ENCODE measurements at regions not wholly inside any gene's neighbourhood (a gene's known extent, or its start where the extent isn't known, plus 50 kb on each side); places are given as distances from the start of the nearest gene placed in this dataset.

DNA sequence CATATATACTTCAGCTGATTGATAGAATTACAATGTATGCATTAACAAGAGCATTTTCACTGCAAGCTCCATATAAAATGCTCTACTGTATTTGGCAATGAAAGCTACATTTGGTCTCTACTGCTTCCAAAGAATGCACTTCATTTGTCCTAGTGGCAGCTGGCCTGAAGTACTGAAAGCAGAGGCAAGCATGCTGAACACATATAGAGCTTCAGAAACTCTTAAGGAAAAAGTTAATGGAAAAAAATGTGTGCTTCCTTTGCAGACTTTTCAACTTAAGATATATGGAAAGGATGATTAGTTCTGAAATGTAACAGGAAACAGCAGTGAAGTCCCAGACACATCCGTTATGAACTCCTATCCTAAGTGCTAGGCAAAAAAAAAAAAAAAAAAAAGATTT is 537.1 kb upstream of the POM121L12 start:
- no peak overlapping the region for H3K18ac ChIP-seq (ENCODE audit: low read depth, low read length)
- no peak overlapping the region for H4K8ac ChIP-seq (ENCODE audit: low read depth in 2 of 2, low read length in 2 of 2)
- CTCF ChIA-PET: no interaction called here
- no peak overlapping the region for H3K27ac ChIP-seq (ENCODE audit: insufficient read depth, low read length)
- dilution Hi-C loops (cut with HindIII; ENCODE audit: low sequenced_read_pairs, unreplicated experiment): no loop called here
- H2BK5ac ChIP-seq (ENCODE audit: low read depth, low read length, poor library complexity, severe bottlenecking): no peak overlapping the region
- no CpG with 5 or more reads among the region's 1 CpG for WGBS, 2 experiments (ENCODE audit: extremely low coverage in 2 of 2, insufficient read length in 1 of 2)
- in situ Hi-C loops (cut with MboI; ENCODE audit: low sequenced_read_pairs): no loop called here
- no peak overlapping the region for H3K56ac ChIP-seq (ENCODE audit: extremely low read depth, insufficient read depth, low read length)
- intact Hi-C loops (cut with micrococcal nuclease): no loop called here
- DNase-seq (no peak), ATAC-seq (ENCODE audit: low read depth) (no peak)
- H3K14ac ChIP-seq (replicated peaks; ENCODE audit: low read depth, low read length): no peak overlapping the region
- no peak overlapping the region for H2AK9ac ChIP-seq (replicated peaks; ENCODE audit: low read depth, low read length, poor library complexity)
- H3K79me1 ChIP-seq (ENCODE audit: low read depth in 1 of 2, low read length in 2 of 2): no peaks in the 10 kb centered on the region
- H3K9me1 ChIP-seq (ENCODE audit: insufficient read depth, low read length): no peaks in the 10 kb centered on the region
- TF ChIP-seq MXI1 (IDR thresholded peaks at IDR 0.05; ENCODE audit: borderline replicate concordance, low read depth, low read length): no peak
- TF ChIP-seq FOS (IDR thresholded peaks at IDR 0.05; ENCODE audit: low read depth, low read length): no peak
- TF ChIP-seq CHD1 (IDR thresholded peaks at IDR 0.05; ENCODE audit: low read depth, low read length): no peak
- TF ChIP-seq, protein P1, sequence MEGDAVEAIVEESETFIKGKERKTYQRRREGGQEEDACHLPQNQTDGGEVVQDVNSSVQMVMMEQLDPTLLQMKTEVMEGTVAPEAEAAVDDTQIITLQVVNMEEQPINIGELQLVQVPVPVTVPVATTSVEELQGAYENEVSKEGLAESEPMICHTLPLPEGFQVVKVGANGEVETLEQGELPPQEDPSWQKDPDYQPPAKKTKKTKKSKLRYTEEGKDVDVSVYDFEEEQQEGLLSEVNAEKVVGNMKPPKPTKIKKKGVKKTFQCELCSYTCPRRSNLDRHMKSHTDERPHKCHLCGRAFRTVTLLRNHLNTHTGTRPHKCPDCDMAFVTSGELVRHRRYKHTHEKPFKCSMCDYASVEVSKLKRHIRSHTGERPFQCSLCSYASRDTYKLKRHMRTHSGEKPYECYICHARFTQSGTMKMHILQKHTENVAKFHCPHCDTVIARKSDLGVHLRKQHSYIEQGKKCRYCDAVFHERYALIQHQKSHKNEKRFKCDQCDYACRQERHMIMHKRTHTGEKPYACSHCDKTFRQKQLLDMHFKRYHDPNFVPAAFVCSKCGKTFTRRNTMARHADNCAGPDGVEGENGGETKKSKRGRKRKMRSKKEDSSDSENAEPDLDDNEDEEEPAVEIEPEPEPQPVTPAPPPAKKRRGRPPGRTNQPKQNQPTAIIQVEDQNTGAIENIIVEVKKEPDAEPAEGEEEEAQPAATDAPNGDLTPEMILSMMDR (conservative IDR thresholded peaks at IDR 0.05; ENCODE audit: low read depth, low read length): no peak
- TF ChIP-seq RFX5 (IDR thresholded peaks at IDR 0.05; ENCODE audit: low read depth, low read length): no peak
- no peak for TF ChIP-seq SMC3 (IDR thresholded peaks at IDR 0.05; ENCODE audit: low read depth, low read length)
- no peak for TF ChIP-seq POLR2A (IDR thresholded peaks at IDR 0.05; ENCODE audit: low read depth, low read length)
- TF ChIP-seq, protein P2, sequence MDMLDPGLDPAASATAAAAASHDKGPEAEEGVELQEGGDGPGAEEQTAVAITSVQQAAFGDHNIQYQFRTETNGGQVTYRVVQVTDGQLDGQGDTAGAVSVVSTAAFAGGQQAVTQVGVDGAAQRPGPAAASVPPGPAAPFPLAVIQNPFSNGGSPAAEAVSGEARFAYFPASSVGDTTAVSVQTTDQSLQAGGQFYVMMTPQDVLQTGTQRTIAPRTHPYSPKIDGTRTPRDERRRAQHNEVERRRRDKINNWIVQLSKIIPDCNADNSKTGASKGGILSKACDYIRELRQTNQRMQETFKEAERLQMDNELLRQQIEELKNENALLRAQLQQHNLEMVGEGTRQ (IDR thresholded peaks at IDR 0.05; ENCODE audit: low read depth, low read length): no peak
- no peak for TF ChIP-seq RAD21 (IDR thresholded peaks at IDR 0.05; ENCODE audit: low read length)
- no peak for TF ChIP-seq NFE2L2 (IDR thresholded peaks at IDR 0.05; ENCODE audit: low read depth, low read length)
- TF ChIP-seq BHLHE40 (IDR thresholded peaks at IDR 0.05; ENCODE audit: low read depth, low read length): no peak
- TF ChIP-seq, protein P3, sequence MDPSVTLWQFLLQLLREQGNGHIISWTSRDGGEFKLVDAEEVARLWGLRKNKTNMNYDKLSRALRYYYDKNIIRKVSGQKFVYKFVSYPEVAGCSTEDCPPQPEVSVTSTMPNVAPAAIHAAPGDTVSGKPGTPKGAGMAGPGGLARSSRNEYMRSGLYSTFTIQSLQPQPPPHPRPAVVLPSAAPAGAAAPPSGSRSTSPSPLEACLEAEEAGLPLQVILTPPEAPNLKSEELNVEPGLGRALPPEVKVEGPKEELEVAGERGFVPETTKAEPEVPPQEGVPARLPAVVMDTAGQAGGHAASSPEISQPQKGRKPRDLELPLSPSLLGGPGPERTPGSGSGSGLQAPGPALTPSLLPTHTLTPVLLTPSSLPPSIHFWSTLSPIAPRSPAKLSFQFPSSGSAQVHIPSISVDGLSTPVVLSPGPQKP (IDR thresholded peaks at IDR 0.05; ENCODE audit: borderline replicate concordance, low read depth, low read length): no peak
- no peak overlapping the region for H4K91ac ChIP-seq (ENCODE audit: insufficient read depth, low read depth, low read length)
- no peak overlapping the region for H4K5ac ChIP-seq (ENCODE audit: low read depth, low read length)
- no peak overlapping the region for H2AK5ac ChIP-seq (ENCODE audit: low read depth, low read length)
- H3K4me2 ChIP-seq (ENCODE audit: low read depth, low read length): no peak overlapping the region
- no peaks in the 10 kb centered on the region for H3K4me1 ChIP-seq (ENCODE audit: control insufficient read depth, insufficient read depth, low read length)
- no peak overlapping the region for H3K4ac ChIP-seq (ENCODE audit: low read depth, low read length)
- H4K20me1 ChIP-seq (ENCODE audit: insufficient read depth, low read length): no peaks in the 10 kb centered on the region
- no peaks in the 10 kb centered on the region for H3K27me3 ChIP-seq (ENCODE audit: control insufficient read depth, insufficient read depth, low read length)
- H3K9ac ChIP-seq (ENCODE audit: low read depth, low read length): no peak overlapping the region
- no peak overlapping the region for H2BK120ac ChIP-seq (ENCODE audit: low read depth, low read length)
- no peak overlapping the region for H3K4me3 ChIP-seq (ENCODE audit: insufficient read depth, low read depth, low read length)
- H3K23ac ChIP-seq (ENCODE audit: low read depth, low read length): no peak overlapping the region
- no peak overlapping the region for H2BK15ac ChIP-seq (ENCODE audit: low read depth, low read length)
- no peak overlapping the region for H2BK20ac ChIP-seq (ENCODE audit: low read depth, low read length)
- BruUV-seq (replicated peaks): no TSS peak
- H3K36me3 ChIP-seq (ENCODE audit: control insufficient read depth, insufficient read depth, low read length): no peaks in the 10 kb centered on the region
- POLR2A ChIA-PET (ENCODE audit: unreplicated experiment): no interaction called here
- H3K9me3 ChIP-seq (ENCODE audit: control insufficient read depth, insufficient read depth, low read length): peaks cover 6% of the 10 kb centered on the region
- no peak overlapping the region for H2AFZ ChIP-seq (replicated peaks; ENCODE audit: low read length, poor library complexity)
